Hypothalamus (tissue), 51 donors: ENCODE measurements at regions not wholly inside any gene's neighbourhood (a gene's known extent, or its start where the extent isn't known, plus 50 kb on each side); places are given as distances from the start of the nearest gene placed in this dataset.

ENCODE experiments used
- DNase-seq, 51 donors: peaks; one replicate each; lab custom pipeline; 2025; lab: John Stamatoyannopoulos, UW

GRCh38 chr11:8740129-8740528 is 57.5 kb downstream of the RPL27A start:
- no peak for DNase-seq

DNA sequence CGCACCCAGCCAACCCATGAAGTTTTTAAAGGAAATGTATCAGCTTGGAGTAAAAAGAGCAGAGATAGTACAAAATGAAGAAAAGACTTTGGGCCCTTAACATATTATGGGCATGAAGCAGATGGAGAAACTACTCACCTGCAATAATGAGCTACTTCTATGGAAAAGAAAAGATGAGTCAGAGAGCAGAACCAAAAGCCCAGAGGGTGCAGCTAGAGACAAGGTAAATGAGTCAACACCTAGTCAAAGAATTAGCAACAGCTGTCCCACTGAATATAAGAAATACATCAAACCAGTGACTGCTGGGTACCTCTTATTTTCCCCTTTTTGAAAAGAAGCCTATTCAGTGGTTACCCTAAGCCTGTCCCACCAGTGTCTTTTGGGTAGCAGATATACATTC is 61.8 kb downstream of the RPL27A start:
- DNase-seq, result peak in 1 of 51 donors; percentile 9

GRCh38 chr11:8745431-8746253 is 63.0 kb downstream of the RPL27A start:
- no peak for DNase-seq

- no peak for DNase-seq
These were observed 63.9 kb downstream of the RPL27A start for GRCh38 chr11:8746331-8746974.

DNA sequence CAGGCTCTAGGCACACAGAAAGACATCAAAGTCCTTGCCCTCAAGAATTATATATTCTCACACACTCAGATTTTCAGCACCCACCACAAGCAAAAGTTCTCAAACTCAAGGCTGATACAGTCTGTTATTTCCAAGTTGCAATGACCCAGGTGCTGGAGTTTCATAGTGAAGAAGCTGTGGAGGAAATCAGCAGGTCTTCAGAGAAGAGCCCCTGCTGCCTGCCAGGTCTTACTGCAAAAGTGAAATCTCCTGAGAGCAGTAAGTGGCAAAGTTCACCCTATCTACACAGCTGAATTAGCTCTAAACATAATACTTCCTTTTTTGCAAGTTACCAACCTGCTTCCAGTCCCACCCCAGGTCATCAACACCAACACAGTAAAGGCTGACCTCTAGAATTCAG is 64.6 kb downstream of the RPL27A start:
- DNase-seq, result no peak

GRCh38 chr11:8748317-8748716 is 65.7 kb downstream of the RPL27A start:
- DNase-seq, result no peak

DNA sequence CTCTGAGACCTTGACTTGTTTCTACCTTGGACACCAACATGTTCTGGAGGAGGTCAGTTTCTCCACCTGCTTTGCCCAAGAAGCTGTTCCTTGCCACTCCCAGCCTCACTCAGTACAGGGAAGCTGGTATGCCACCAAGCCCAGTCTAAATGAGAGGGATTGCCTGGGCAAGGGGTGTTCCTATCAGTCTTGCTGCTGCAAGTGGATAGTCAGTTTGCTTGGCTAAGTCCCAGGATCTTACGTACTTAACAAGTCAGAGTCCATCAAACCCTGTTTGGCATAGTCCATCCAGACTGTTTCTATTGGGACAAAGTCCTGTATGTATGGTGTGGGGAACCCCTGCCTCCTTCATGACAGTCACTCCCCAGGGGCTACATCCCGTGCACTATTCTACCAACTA is 66.6 kb downstream of the RPL27A start:
- DNase-seq, result no peak

- no peak for DNase-seq
These were observed 71.6 kb downstream of the RPL27A start for GRCh38 chr11:8754241-8754640.

GRCh38 chr11:8756201-8756600 is 73.6 kb downstream of the RPL27A start:
- no peak for DNase-seq

DNA sequence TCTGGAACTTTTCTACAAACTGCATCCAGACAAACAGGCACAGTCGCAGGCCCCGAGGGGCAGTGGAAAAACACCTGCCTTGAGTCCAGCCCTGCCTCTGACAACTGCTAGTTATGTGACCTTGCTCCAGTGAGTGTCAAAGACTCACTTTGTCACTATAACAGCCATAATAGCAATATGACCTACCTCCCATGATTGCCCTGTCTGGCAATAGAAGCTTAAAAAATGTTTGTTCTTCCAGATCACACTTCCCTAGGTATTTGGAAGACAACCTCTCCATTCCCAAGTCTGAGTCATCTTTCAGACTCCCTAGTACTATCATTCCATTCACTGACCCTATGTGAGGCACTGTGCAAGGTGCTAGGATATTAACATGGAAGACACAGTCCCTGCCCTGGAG is 74.5 kb downstream of the RPL27A start:
- no peak for DNase-seq

GRCh38 chr11:8757533-8757932 is 74.9 kb downstream of the RPL27A start:
- no peak for DNase-seq

GRCh38 chr11:8758619-8759169 is 76.1 kb downstream of the RPL27A start:
- DNase-seq, result no peak

DNA sequence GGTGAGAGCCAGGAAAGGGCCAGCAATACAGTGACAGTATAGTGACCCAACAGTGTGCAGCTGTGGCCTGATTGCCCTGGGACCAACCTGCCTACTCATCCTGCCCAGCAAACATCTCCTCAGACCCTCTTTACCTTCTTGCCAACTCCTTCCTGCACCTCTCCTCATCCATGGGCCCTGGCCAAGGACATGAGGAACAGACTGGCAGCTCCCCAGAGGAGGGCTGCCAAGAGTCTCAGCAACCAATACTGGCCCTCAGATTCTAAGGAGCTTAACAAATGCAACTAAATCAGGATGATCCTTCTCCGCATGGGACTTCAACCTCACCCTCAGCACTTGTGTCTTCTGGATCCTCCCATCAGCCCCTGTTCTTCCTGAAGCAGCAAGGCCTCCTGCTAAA is 77.0 kb downstream of the RPL27A start:
- peak in 23 of 51 donors; percentile 4 to 55 (median 17) for DNase-seq

DNA sequence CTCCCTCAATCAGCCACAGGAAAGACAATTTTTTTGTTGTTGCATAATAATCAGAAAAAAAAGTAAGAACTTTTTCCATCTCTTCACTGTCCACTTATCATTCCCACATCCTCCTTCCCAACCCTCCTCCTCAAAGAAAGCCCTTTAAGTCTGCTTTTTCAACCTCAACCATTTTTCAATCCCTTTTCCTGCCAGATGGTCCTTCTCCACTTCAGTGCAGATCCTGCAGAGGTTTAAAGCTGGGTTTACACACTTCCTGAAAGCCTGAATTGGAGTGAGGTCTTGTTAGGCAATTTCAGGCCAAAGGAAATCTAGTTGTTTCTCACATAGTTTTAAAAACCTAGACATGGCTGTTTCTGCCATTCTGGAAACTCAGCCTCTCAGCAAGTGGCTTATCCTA is 78.3 kb downstream of the RPL27A start:
- DNase-seq, result no peak

GRCh38 chr11:8763070-8763685 is 80.6 kb downstream of the RPL27A start:
- DNase-seq, result no peak

DNA sequence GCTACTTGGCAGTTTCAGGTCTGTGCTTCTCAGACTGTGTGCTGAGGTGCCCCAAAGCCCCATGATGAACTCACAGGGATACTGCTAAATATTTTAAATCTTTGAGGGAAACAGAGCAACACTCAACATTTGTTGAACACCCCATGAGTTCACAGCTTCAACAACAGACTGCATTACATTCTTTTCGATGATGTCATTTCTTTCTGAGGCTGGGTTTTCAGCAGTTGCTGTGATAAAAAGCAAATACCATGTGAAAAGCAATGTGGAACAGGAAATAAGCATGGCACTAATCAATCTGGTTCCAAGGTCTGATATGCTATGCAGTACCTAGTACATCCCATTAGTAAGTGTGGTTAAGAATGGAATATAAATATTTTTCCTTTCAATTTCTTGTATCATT is 82.7 kb downstream of the RPL27A start:
- no peak for DNase-seq

DNA sequence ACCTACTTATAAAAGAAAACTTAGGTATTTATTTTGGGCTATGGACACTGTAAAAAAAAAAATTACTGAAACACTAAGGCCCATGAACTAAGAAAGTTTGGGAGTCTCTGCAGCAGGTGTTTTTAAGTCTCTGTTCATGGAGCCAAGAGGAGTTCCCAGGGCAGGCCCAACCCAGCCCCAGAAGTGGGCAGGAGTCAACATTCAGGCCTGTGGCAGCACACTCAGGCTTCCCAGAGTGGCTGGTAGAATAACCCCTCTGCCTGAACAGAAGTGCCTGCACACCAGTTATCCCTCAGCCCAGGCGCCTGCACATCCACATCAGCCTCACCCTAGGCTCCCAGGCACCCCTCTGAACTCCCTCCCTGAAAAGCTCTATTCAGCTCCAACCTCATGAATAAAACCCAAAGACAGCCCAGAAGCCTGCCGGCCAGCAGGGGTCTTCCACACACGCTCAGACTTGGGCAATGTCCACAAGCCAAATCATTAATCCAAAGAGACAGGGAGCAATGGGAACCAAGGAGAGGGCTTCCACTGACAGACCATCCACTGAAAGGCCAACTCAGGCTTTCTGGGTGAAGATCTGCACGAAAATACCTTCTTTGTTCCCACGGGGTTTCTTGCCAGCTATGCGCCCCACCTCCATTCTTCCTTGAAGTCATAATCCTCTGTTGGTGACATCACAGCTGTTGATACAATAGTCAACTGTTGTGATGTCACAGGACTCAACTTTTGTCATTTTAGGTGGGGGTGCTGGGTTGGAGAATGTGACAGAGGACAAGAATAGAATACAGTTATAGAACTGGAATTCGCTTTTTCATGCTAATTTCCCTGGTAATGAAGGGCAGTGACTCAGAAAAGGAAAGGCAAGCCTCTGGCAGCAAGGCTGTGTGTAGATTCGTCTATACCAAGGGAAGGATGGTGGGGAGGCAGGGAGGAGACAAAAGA is 83.7 kb downstream of the RPL27A start:
- DNase-seq, result no peak

GRCh38 chr11:8766988-8767374 is 84.4 kb downstream of the RPL27A start:
- DNase-seq, result no peak

DNA sequence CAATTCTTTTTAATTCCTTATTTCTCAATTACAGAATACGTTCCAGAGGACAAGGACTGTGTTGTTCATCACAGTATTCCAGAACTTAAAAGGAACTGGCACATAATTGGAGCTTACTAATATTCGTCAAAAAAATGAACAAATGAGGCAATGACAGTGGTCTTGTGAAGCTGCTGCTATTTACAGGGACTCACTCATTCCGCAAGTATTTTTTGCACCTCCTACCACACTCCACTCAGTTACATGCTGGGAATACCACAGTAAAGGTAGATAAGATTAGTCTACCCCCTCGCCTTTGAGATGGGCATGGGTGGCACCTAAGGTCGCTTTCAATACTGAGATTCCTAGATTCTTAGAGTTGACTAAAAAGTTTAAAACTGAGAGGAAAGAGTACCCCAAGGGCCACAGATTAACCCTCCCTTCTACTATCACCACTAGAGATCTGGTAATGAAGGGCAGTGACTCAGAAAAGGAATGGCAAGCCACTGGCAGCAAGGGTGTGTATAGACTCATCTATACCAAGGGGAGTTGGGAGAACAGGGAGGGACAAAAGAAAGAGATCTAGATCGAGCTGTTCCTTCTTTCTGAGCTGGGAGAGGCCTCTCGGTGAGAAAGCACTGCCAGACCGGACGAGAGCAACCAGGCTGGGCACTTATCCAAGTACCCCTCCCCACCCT is 85.0 kb downstream of the RPL27A start:
- DNase-seq, result no peak
